DMS114 treated with DMSO at 0.1 percent for 48 hours (cell line): ENCODE measurements at regions not wholly inside any gene's neighbourhood (a gene's known extent, or its start where the extent isn't known, plus 50 kb on each side); places are given as distances from the start of the nearest gene placed in this dataset.
A peak's percentile ranks its signal among the peaks of the same experiment; 100 is the strongest.
"Not testable (repeated sequence)": the region's sequence is repeated elsewhere in the genome, so short reads cannot be mapped to it uniquely, and the experiment has no call there.

ENCODE experiments used
- DNase-seq: peaks from one replicate; lab custom pipeline; 2025; ENCODE audit not compliant: unreplicated experiment; lab: John Stamatoyannopoulos, UW

- DNase-seq, result no peak
Observed at GRCh38 chr3:116981089-116981488, 271.5 kb downstream of the TUSC7 start.

DNA sequence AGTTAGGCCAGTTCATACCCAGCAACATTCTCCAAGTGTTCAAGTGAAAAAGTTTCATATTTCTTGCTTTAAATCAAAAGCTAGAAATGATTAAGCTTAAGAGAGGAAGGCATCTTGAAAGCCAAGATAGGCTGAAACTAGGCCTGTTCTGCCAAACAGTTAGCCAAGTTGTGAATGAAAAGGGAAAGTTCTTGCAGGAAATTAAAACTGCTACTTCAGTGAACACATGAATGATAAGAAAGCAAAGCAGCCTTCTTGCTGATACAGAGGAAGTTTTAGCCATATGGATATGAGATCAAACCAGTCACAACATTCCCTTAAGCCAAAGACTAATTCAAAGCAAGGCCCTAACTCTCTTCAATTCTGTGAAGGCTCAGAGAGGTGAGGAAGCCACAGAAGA is 274.7 kb downstream of the TUSC7 start:
- no peak for DNase-seq

GRCh38 chr3:116994351-116994879 is 284.8 kb downstream of the TUSC7 start:
- no peak for DNase-seq

GRCh38 chr3:117003501-117003900 is 293.9 kb downstream of the TUSC7 start:
- DNase-seq, result no peak

GRCh38 chr3:117005274-117005673 is 295.7 kb downstream of the TUSC7 start:
- DNase-seq, result no peak

DNA sequence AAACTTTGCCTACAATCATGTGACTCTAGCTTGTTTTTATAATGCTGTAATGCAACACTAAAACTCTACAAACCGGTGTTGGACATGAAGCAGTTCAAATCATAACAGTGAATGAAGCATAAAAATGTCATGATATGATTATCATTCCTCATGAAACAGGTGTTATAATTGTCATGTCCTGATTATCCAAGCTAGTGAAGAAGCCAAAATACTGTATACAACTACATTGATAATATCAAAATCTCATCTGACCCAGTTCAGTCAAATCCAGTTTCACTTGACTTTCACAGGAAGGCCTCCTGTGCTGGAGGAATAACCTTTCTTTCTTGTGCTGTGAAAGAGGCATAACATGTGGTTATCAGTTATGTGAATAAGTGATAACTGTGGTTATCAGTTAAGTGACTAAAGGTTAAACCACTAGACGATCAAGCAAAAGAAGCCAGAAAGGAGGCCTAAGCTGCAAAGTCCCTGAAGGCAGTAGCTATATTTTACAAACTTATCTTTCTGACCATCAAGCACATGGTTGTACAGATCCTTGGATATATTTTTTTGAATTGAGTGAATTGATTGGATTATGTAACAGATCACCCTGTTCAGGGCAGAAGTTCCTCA is 296.4 kb downstream of the TUSC7 start:
- DNase-seq, result no peak

GRCh38 chr3:117010318-117010717 is 300.7 kb downstream of the TUSC7 start:
- DNase-seq, result no peak

- DNase-seq, result no peak
Observed at GRCh38 chr3:117011687-117012250, 302.2 kb downstream of the TUSC7 start.

- no peak for DNase-seq
Observed at GRCh38 chr3:117016378-117016777, 306.8 kb downstream of the TUSC7 start.

DNA sequence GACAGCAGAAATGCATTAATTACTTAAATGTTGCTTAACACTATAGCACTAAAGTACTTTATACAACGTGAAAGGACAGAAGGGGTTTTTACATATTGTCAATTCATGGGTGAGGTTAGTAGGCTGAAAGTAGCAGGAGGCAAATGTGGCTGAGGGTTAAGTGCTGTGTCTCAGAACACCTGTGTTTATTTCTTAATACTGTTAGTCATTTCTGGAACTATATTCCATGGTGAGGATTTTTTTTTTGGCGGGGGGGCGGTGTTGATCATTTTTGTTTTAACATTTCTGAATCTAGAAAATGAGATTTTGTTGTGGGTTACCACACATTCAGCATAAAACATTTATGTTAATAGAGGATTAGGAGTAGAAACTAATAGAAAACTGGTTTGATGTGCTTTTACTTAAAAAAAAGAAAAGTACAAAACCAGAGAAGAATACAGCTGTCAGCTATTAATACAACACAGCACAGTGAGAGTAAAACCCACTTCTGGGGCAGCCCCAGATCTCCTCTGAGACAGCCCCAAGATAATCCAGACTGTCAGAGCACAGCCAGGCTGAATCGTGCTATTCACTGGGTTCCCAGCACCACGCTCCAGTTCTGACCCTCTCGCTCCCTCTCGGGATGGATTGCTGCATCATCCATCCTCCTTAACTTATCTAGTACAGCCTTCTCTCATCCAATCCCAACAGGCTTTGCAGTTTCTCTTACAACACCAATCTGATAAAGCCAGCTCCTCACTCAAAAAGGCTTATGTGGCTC is 307.7 kb downstream of the TUSC7 start:
- DNase-seq, result no peak

DNA sequence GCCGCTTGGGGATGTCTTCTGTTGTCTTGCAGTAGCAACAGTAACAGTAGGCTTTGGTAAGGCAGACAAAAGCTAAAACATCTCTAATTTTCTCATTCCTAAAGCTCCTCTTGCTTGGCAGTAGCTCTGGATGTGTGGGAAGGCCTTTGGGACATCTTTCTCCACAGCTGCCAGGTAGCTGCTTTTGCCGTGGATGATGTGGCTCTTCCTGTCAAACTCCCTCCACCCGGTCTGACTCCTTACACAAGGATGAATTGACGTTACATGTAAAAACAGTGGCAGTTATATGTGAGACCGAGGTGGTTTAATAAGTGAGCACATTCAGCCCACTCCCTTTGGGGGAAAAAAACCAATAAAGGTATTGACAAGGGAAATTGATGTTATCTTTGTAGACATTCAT is 309.1 kb downstream of the TUSC7 start:
- DNase-seq, result no peak

DNA sequence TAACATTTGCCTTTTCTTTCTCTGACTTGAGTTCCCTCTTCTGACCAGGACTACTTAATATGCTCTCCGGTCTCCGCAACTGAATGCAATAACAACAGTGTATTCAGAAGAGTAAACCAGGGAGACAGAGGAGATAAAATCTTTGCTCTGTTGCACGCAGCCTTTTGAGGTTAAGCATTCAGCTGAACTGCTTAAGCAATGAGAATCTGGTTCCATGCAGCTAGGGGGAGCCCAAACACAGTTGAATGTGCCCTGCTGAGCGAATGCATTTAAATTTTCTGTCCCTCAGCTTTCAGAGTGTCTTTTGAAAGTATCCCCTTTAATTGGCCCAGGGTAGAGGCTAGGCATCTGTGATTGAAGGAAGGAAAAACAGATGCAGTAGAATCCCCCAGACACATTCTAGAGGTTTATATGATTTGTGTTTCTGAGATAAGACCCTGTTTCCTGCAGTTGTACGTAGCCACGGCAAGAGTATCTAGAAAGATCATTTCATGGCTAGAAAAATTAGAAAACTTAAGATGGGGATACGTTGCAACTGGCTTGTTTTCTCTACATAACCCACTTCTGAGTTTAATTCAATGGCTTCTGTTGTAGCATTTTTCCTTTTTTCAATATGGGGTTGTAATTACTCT is 309.6 kb downstream of the TUSC7 start:
- DNase-seq, result peak; percentile 31

DNA sequence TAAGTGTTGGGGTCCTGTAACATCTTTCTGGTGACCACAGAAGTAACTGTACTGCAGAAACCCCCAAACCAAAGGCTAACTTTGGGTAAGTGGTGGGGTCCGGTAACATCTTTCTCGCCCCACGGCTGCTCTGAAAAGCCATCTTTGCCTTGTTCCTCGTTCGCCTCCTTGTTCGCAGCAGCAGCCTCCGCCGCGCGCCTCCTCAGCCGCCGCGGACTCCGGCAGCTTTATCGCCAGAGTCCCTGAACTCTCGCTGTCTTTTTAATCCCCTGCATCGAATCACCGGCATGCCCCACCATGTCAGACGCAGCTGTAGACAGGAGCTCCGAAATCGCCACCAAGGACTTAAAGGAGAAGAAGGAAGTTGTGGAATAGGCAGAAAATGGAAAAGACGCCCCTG is 316.8 kb downstream of the TUSC7 start:
- DNase-seq, result no peak

- DNase-seq, result no peak
Observed at GRCh38 chr3:117035745-117036144, 326.2 kb downstream of the TUSC7 start.

GRCh38 chr3:117036259-117036799 is 326.8 kb downstream of the TUSC7 start:
- DNase-seq, result no peak

GRCh38 chr3:117045143-117045542 is 335.6 kb downstream of the TUSC7 start:
- no peak for DNase-seq

DNA sequence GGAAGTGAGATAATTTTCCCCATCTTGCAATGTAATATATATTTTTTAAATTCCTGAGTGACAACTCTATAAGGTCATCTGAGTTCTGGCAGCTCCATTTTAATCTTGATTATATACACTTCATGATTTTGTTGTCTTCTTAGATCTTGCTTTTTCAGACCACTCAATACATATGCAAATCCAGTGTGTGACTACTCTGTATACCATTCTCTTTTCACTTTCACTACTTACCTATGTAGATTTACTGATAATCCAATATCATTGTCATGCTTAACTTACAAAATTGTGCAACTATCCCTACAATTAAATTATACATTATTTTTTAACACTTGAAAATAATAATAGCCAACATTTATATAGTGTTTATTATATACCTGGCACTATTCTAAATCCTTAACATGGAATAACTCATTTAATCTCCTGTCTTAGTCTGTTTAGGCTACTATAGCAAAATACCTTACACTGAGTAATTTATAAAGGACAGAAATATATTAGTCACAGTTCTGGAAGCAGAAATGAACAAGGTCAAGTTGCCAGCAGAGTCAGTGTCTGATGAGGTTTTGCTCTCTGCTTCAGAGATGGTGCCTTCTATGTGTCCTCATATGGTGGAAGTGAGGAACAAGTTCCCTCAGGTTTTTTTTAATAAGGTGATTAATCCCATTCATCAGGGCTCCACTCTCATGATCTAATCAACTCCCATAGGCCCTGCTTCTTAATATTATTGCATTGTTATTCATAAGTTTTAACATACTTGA is 338.5 kb downstream of the TUSC7 start:
- DNase-seq, result no peak

- DNase-seq, result no peak
Observed at GRCh38 chr3:117052395-117052794, 342.8 kb downstream of the TUSC7 start.

DNA sequence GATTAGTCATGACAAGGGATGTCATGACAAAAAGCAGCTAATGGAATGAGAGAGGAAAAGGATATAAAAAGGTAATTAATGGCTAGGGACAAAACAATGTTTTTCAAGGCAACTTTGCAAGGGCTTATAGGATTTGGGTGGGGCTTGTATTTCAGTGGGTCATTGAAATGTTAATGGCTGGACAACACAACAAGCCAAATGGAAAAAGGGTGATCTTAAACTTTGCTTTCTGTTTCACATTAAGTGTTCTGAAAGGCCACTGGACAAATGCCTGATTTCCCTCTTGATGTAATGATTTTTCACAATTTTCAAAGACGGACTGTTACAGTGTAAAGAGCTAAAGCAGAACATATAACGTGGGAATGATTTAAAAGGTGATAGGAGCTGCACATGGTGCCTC is 345.0 kb downstream of the TUSC7 start:
- no peak for DNase-seq

GRCh38 chr3:117056946-117057345 is 347.4 kb downstream of the TUSC7 start:
- DNase-seq, result not testable (repeated sequence)
